ENCODE measurements at regions not wholly inside any gene's neighbourhood (a gene's known extent, or its start where the extent isn't known, plus 50 kb on each side); places are given as distances from the start of the nearest gene placed in this dataset.

- TF ChIP-seq CSRNP3 (CRISPR knock-in tag; IDR thresholded peaks at IDR 0.05) (no peak), ARNTL (CRISPR knock-in tag; IDR thresholded peaks at IDR 0.05; ENCODE audit: borderline replicate concordance, low read depth) (no peak), ZFP3 (CRISPR knock-in tag; IDR thresholded peaks at IDR 0.05) (no peak), ZNF70 (CRISPR knock-in tag; IDR thresholded peaks at IDR 0.05) (no peak), TCF4 (CRISPR knock-in tag; IDR thresholded peaks at IDR 0.05; ENCODE audit: borderline replicate concordance) (no peak), CREB5 (CRISPR knock-in tag; IDR thresholded peaks at IDR 0.05; ENCODE audit: low read depth) (no peak), RARB (CRISPR knock-in tag; IDR thresholded peaks at IDR 0.05) (no peak), ESRRG (CRISPR knock-in tag; IDR thresholded peaks at IDR 0.05) (no peak), ISL1 (CRISPR knock-in tag; IDR thresholded peaks at IDR 0.05) (no peak), BACH2 (CRISPR knock-in tag; IDR thresholded peaks at IDR 0.05; ENCODE audit: borderline replicate concordance) (no peak), SNAI2 (CRISPR knock-in tag; IDR thresholded peaks at IDR 0.05) (no peak), OSR1 (CRISPR knock-in tag; IDR thresholded peaks at IDR 0.05) (no peak), PPARA (CRISPR knock-in tag; IDR thresholded peaks at IDR 0.05; ENCODE audit: borderline replicate concordance) (no peak), TSHZ2 (CRISPR knock-in tag; IDR thresholded peaks at IDR 0.05) (no peak), ZNF565 (CRISPR knock-in tag; conservative IDR thresholded peaks at IDR 0.05; ENCODE audit: low read depth) (no peak), ZNF8 (CRISPR knock-in tag; IDR thresholded peaks at IDR 0.05) (no peak), CSDC2 (CRISPR knock-in tag; IDR thresholded peaks at IDR 0.05) (no peak)
- TF ChIP-seq, protein P1, sequence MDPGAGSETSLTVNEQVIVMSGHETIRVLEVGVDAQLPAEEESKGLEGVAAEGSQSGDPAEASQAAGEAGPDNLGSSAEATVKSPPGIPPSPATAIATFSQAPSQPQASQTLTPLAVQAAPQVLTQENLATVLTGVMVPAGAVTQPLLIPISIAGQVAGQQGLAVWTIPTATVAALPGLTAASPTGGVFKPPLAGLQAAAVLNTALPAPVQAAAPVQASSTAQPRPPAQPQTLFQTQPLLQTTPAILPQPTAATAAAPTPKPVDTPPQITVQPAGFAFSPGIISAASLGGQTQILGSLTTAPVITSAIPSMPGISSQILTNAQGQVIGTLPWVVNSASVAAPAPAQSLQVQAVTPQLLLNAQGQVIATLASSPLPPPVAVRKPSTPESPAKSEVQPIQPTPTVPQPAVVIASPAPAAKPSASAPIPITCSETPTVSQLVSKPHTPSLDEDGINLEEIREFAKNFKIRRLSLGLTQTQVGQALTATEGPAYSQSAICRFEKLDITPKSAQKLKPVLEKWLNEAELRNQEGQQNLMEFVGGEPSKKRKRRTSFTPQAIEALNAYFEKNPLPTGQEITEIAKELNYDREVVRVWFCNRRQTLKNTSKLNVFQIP (CRISPR knock-in tag; IDR thresholded peaks at IDR 0.05; ENCODE audit: borderline replicate concordance, low read depth) = no peak
- TF ChIP-seq, protein P2, sequence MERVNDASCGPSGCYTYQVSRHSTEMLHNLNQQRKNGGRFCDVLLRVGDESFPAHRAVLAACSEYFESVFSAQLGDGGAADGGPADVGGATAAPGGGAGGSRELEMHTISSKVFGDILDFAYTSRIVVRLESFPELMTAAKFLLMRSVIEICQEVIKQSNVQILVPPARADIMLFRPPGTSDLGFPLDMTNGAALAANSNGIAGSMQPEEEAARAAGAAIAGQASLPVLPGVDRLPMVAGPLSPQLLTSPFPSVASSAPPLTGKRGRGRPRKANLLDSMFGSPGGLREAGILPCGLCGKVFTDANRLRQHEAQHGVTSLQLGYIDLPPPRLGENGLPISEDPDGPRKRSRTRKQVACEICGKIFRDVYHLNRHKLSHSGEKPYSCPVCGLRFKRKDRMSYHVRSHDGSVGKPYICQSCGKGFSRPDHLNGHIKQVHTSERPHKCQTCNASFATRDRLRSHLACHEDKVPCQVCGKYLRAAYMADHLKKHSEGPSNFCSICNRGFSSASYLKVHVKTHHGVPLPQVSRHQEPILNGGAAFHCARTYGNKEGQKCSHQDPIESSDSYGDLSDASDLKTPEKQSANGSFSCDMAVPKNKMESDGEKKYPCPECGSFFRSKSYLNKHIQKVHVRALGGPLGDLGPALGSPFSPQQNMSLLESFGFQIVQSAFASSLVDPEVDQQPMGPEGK (CRISPR knock-in tag; IDR thresholded peaks at IDR 0.05; ENCODE audit: borderline replicate concordance) = no peak
- no peak for ATAC-seq
Observed at GRCh38 chr15:39333896-39334295, 247.0 kb upstream of the THBS1 start.

- ATAC-seq = no peak
- no peak for TF ChIP-seq ZC3H10 (CRISPR knock-in tag; IDR thresholded peaks at IDR 0.05)
- TF ChIP-seq TCF4 (CRISPR knock-in tag; IDR thresholded peaks at IDR 0.05; ENCODE audit: borderline replicate concordance) = no peak
- TF ChIP-seq ESRRG (CRISPR knock-in tag; IDR thresholded peaks at IDR 0.05) = no peak
- no peak for TF ChIP-seq TSHZ2 (CRISPR knock-in tag; IDR thresholded peaks at IDR 0.05)
- TF ChIP-seq CSDC2 (CRISPR knock-in tag; IDR thresholded peaks at IDR 0.05) = no peak
- no peak for TF ChIP-seq ZNF8 (CRISPR knock-in tag; IDR thresholded peaks at IDR 0.05)
- TF ChIP-seq OSR1 (CRISPR knock-in tag; IDR thresholded peaks at IDR 0.05) = no peak
- no peak for TF ChIP-seq CREB5 (CRISPR knock-in tag; IDR thresholded peaks at IDR 0.05; ENCODE audit: low read depth)
- TF ChIP-seq TOX (CRISPR knock-in tag; IDR thresholded peaks at IDR 0.05; ENCODE audit: borderline replicate concordance) = no peak
- TF ChIP-seq, protein P2 (CRISPR knock-in tag; IDR thresholded peaks at IDR 0.05; ENCODE audit: borderline replicate concordance) = no peak
- no peak for TF ChIP-seq ISL1 (CRISPR knock-in tag; IDR thresholded peaks at IDR 0.05)
- TF ChIP-seq GLIS3 (CRISPR knock-in tag; IDR thresholded peaks at IDR 0.05) = no peak
- no peak for TF ChIP-seq ZNF565 (CRISPR knock-in tag; conservative IDR thresholded peaks at IDR 0.05; ENCODE audit: low read depth)
- TF ChIP-seq SNAI2 (CRISPR knock-in tag; IDR thresholded peaks at IDR 0.05) = no peak
- TF ChIP-seq ARNTL (CRISPR knock-in tag; IDR thresholded peaks at IDR 0.05; ENCODE audit: borderline replicate concordance, low read depth) = no peak
Observed at GRCh38 chr15:39336926-39337325, 244.0 kb upstream of the THBS1 start.
